GM12878 (cell line): ENCODE measurements at regions not wholly inside any gene's neighbourhood (a gene's known extent, or its start where the extent isn't known, plus 50 kb on each side); places are given as distances from the start of the nearest gene placed in this dataset.
A peak's percentile ranks its signal among the peaks of the same experiment; 100 is the strongest.

ENCODE experiments used
- ATAC-seq: fragments of 200-7000 bp; cut with Tn5 transposase; 3 replicates; pipeline ENCODE4 v1.9.1; 2020; ENCODE audit warnings: mild to moderate bottlenecking, moderate library complexity
- BruUV-seq: library from RNA; stranded (reverse); fragments of 400-500 nt; replicated peaks from 2 replicates; lab custom pipeline; 2021; lab: Mats Ljungman, UMichigan
- CTCF ChIA-PET: fragments of 300-600 bp; sonication (Branson Sonifier 250); formaldehyde crosslinking; extraction: SDS; loops from one replicate; lab custom pipeline; 2021; ENCODE audit warnings: inconsistent platforms; lab: Yijun Ruan, JAX
- POLR2A ChIA-PET: fragments of 350-600 bp; formaldehyde crosslinking; extraction: SDS; loops from one replicate; lab custom pipeline; 2021; ENCODE audit warnings: inconsistent platforms; lab: Charles Lee
- RAD21 ChIA-PET: fragments of 300-600 bp; sonication (Branson Sonifier 250); formaldehyde crosslinking; loops from one replicate; lab custom pipeline; 2023; ENCODE audit warnings: antibody characterized with exemption; ENCODE audit not compliant: unreplicated experiment; lab: Charles Lee
- SMC1A ChIA-PET: fragments of 300-600 bp; sonication (Branson Sonifier 250); formaldehyde crosslinking; loops from one replicate; lab custom pipeline; 2023; ENCODE audit not compliant: unreplicated experiment, uncharacterized antibody; lab: Charles Lee
- DNase-seq: peaks from one replicate; pipeline ENCODE4 v3.0.0-alpha.2; 2011; ENCODE audit warnings: low read depth, low spot score
- FAIRE-seq: peaks from 3 replicates; lab custom pipeline; 2011; peaks lifted over from hg19 to GRCh38; lab: Jason Lieb, UNC
- H2AFZ ChIP-seq: 2 replicates; pipeline ENCODE4 v1.6.0; 2011; ENCODE audit warnings: low read depth, low read length, control low read depth; ENCODE audit not compliant: control insufficient read depth
- H3K27ac ChIP-seq: 2 replicates; pipeline ENCODE4 v1.5.1; 2011; ENCODE audit warnings: control low read depth; ENCODE audit not compliant: control insufficient read depth, insufficient read depth
- H3K27me3 ChIP-seq, 2 experiments: replicated peaks in 1 of 2; 2 replicates each; pipeline versions ENCODE4 v1.6.0 to v1.6.1; 2011; ENCODE audit warnings: low read length in 1 of 2; ENCODE audit not compliant: control insufficient read depth in 2 of 2, insufficient read depth in 2 of 2
- H3K36me3 ChIP-seq, 2 experiments: 2 replicates each; pipeline ENCODE4 v1.5.1; 2011; ENCODE audit warnings: low read length in 1 of 2; ENCODE audit not compliant: control insufficient read depth in 2 of 2, insufficient read depth in 2 of 2
- H3K4me1 ChIP-seq: 2 replicates; pipeline ENCODE4 v1.6.1; 2011; ENCODE audit warnings: mild to moderate bottlenecking, low read length, moderate library complexity, mixed read lengths; ENCODE audit not compliant: control insufficient read depth, insufficient read depth
- H3K4me2 ChIP-seq: 2 replicates; pipeline ENCODE4 v1.6.0; 2011; ENCODE audit warnings: control low read depth; ENCODE audit not compliant: control insufficient read depth, insufficient read depth
- H3K4me3 ChIP-seq: fragments of 200-600 bp; sonication (generic); 2 replicates; pipeline ENCODE4 v1.5.1; 2016
- H3K79me2 ChIP-seq: 2 replicates; pipeline ENCODE4 v1.6.0; 2011; ENCODE audit warnings: low read length; ENCODE audit not compliant: control insufficient read depth, insufficient read depth
- H3K9ac ChIP-seq: 2 replicates; pipeline ENCODE4 v1.8.0; 2011; ENCODE audit warnings: low read length, control low read depth, mixed read lengths; ENCODE audit not compliant: control insufficient read depth, insufficient read depth
- H3K9me3 ChIP-seq: replicated peaks from 3 replicates; pipeline ENCODE4 v1.5.1; 2011; ENCODE audit warnings: mild to moderate bottlenecking, low read length; ENCODE audit not compliant: control insufficient read depth, insufficient read depth
- H4K20me1 ChIP-seq: 2 replicates; pipeline ENCODE4 v1.6.0; 2011; ENCODE audit not compliant: control insufficient read depth, insufficient read depth
- CBX5 ChIP-seq: sonication (generic); IDR thresholded peaks from 2 replicates; pipeline ENCODE4 v1.6.1; 2016; ENCODE audit warnings: low read depth, moderate library complexity, mild to moderate bottlenecking, inconsistent platforms
- CHD1 ChIP-seq: IDR thresholded peaks from 2 replicates; pipeline ENCODE4 v1.6.1; 2012; ENCODE audit warnings: low read depth, low read length, improper control_type of control experiment
- CREB1 ChIP-seq: IDR thresholded peaks from 2 replicates; pipeline ENCODE4 v1.6.1; 2012; ENCODE audit warnings: low read depth, mild to moderate bottlenecking, inconsistent platforms
- DPF2 ChIP-seq: fragments of 450-650 bp; IDR thresholded peaks from 2 replicates; pipeline ENCODE4 v1.6.1; 2017; ENCODE audit warnings: mild to moderate bottlenecking
- E4F1 ChIP-seq: fragments of 450-650 bp; IDR thresholded peaks from 2 replicates; pipeline ENCODE4 v1.6.1; 2018; ENCODE audit warnings: borderline replicate concordance, mild to moderate bottlenecking; ENCODE audit not compliant: partially characterized antibody
- HDAC2 ChIP-seq: fragments of 200-600 bp; sonication (generic); IDR thresholded peaks from 2 replicates; pipeline ENCODE4 v1.6.1; 2017
- HDGF ChIP-seq: fragments of 450-650 bp; IDR thresholded peaks from 2 replicates; pipeline ENCODE4 v1.6.1; 2016; ENCODE audit warnings: antibody characterized with exemption
- JUND ChIP-seq: IDR thresholded peaks from 2 replicates; pipeline ENCODE4 v1.6.1; 2012; ENCODE audit warnings: low read depth, mild to moderate bottlenecking, low read length, improper control_type of control experiment, moderate library complexity
- KDM1A ChIP-seq: fragments of 200-600 bp; sonication (generic); IDR thresholded peaks from 2 replicates; pipeline ENCODE4 v1.6.1; 2016; ENCODE audit warnings: borderline replicate concordance
- MAX ChIP-seq: IDR thresholded peaks from 2 replicates; pipeline ENCODE4 v1.6.1; 2012; ENCODE audit warnings: low read depth, low read length, improper control_type of control experiment
- MXI1 ChIP-seq: fragments of 150-350 bp; IDR thresholded peaks from 2 replicates; pipeline ENCODE4 v1.6.1; 2011; ENCODE audit warnings: low read depth, mild to moderate bottlenecking, inconsistent platforms, low read length, improper control_type of control experiment
- RCOR1 ChIP-seq: conservative IDR thresholded peaks from 2 replicates; pipeline ENCODE4 v1.6.1; 2012; ENCODE audit warnings: low read depth, low read length, improper control_type of control experiment
- STAT3 ChIP-seq: IDR thresholded peaks from 2 replicates; pipeline ENCODE4 v1.6.1; 2011; ENCODE audit warnings: low read depth, low read length, improper control_type of control experiment
- TCF3 ChIP-seq: IDR thresholded peaks from 2 replicates; pipeline ENCODE4 v1.6.1; 2012; ENCODE audit warnings: low read depth, mild to moderate bottlenecking, low read length, borderline replicate concordance; ENCODE audit not compliant: insufficient read depth
- WGBS: methylation state at CpG from one replicate; pipeline ENCODE4 v1.1.6; 2016; ENCODE audit warnings: low lambda C conversion rate; ENCODE audit not compliant: insufficient replicate concordance, insufficient coverage; ENCODE audit errors: missing lambda C conversion rate; 5-methylcytosine and 5-hydroxymethylcytosine counted together
- in situ Hi-C: fragments of 300-500 bp; cut with MboI; formaldehyde crosslinking; loops from 9 replicates; pipeline ENCODE4 v1.14.3; 2018; ENCODE audit warnings: mixed read lengths
- intact Hi-C: fragments of 100-400 bp; cut with micrococcal nuclease; formaldehyde crosslinking; loops from one replicate; pipeline ENCODE4 v1.14.2; 2022; ENCODE audit not compliant: unreplicated experiment
- TF ChIP-seq, protein P1 (sequence below): IDR thresholded peaks from 2 replicates; pipeline ENCODE4 v1.6.1; 2011; ENCODE audit warnings: borderline replicate concordance, low read depth, mild to moderate bottlenecking, moderate library complexity, low read length; ENCODE audit not compliant: insufficient read depth, poor library complexity, severe bottlenecking
- TF ChIP-seq, protein P2 (sequence below): fragments of 450-650 bp; IDR thresholded peaks from 2 replicates; pipeline ENCODE4 v1.6.1; 2016; ENCODE audit warnings: mild to moderate bottlenecking

- TF ChIP-seq CREB1, result 0 out of 2 replicates have a peak, but pooled peaks have one; percentile 37
- no peak for TF ChIP-seq CHD1
- TF ChIP-seq KDM1A, result no peak
Observed at GRCh38 chr14:65170768-65171507, 68.6 kb upstream of the MAX start (continued).

GRCh38 chr14:65173973-65174693, 71.8 kb upstream of the MAX start:
- ChIA-PET CTCF (interaction anchor here (0.6 to 1.3 kb wide), 3 partner anchors 10 to 554 kb away, joined by 3 to 6 read pairs (median 3); no protein-coding TSS in a partner anchor), POLR2A (no interaction called here), SMC1A (interaction anchor here (0.9 kb wide), 1 partner anchor 12 kb away, joined by 3 read pairs; no protein-coding TSS in a partner anchor), RAD21 (no interaction called here)
- 87% methylated on average over 13 of the region's 13 CpGs for WGBS
- no peak overlapping the region for H3K27ac ChIP-seq
- no peak for FAIRE-seq
- no peak overlapping the region for H2AFZ ChIP-seq
- H3K9ac ChIP-seq, result no peak overlapping the region
- peaks cover 18% of the 10 kb centered on the region for H3K4me1 ChIP-seq
- DNase-seq, result no peak
- no peak overlapping the region for H3K4me3 ChIP-seq
- no peaks in the 10 kb centered on the region for H3K27me3 ChIP-seq
- H3K9me3 ChIP-seq, result no peaks in the 10 kb centered on the region
- H3K4me2 ChIP-seq, result no peak overlapping the region
- no peaks in the 10 kb centered on the region for H4K20me1 ChIP-seq
- H3K36me3 ChIP-seq, result no peaks in the 10 kb centered on the region
- no TSS peak for BruUV-seq
- in situ Hi-C loops (no loop called here), intact Hi-C loops (no loop called here)
- no peaks in the 10 kb centered on the region for H3K79me2 ChIP-seq
- no peak for ATAC-seq
- no peak for TF ChIP-seq HDAC2
- TF ChIP-seq DPF2, result no peak
- TF ChIP-seq, protein P1, sequence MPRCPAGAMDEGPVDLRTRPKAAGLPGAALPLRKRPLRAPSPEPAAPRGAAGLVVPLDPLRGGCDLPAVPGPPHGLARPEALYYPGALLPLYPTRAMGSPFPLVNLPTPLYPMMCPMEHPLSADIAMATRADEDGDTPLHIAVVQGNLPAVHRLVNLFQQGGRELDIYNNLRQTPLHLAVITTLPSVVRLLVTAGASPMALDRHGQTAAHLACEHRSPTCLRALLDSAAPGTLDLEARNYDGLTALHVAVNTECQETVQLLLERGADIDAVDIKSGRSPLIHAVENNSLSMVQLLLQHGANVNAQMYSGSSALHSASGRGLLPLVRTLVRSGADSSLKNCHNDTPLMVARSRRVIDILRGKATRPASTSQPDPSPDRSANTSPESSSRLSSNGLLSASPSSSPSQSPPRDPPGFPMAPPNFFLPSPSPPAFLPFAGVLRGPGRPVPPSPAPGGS, result peak; percentile 24
- TF ChIP-seq RCOR1, result no peak
- no peak for TF ChIP-seq MXI1
- TF ChIP-seq, protein P2, sequence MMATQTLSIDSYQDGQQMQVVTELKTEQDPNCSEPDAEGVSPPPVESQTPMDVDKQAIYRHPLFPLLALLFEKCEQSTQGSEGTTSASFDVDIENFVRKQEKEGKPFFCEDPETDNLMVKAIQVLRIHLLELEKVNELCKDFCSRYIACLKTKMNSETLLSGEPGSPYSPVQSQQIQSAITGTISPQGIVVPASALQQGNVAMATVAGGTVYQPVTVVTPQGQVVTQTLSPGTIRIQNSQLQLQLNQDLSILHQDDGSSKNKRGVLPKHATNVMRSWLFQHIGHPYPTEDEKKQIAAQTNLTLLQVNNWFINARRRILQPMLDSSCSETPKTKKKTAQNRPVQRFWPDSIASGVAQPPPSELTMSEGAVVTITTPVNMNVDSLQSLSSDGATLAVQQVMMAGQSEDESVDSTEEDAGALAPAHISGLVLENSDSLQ, result no peak
- no peak for TF ChIP-seq TCF3
- TF ChIP-seq HDGF, result peak; percentile 34; the same call in 1 of the 2 replicates
- TF ChIP-seq E4F1, result peak; percentile 20
- no peak for TF ChIP-seq JUND
- no peak for TF ChIP-seq STAT3
- no peak for TF ChIP-seq CBX5
- TF ChIP-seq MAX, result no peak
